ENCODE measurements at regions not wholly inside any gene's neighbourhood (a gene's known extent, or its start where the extent isn't known, plus 50 kb on each side); places are given as distances from the start of the nearest gene placed in this dataset.

DNA sequence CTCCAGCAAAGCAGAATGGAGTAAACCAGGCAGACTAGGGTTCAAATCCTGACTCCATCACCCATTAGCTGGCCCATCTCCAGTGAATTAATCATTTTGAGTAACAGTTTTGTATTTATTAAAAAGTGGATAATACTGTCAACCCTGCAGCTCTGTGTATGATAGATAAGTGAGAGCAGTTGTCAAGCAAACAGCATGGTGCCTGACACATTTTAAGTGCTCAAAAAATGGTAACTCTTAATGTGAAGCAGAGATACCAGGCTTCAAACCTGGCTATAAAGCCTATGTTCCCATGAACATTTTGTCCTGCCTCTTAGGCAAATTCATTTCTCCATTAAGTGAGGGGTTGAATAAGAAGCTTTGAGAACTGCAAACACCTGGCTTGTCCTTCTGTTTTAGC is 409.6 kb downstream of the TBC1D4 start:
- TF ChIP-seq TAF1 (IDR thresholded peaks at IDR 0.05; ENCODE audit: borderline replicate concordance, low read depth, low read length) (no peak), JUND (IDR thresholded peaks at IDR 0.05; ENCODE audit: low read depth, low read length) (no peak), POLR2A (IDR thresholded peaks at IDR 0.05; ENCODE audit: low read depth, low read length) (no peak), STAT1 (conservative IDR thresholded peaks at IDR 0.05) (no peak)
- TF ChIP-seq, protein P1, sequence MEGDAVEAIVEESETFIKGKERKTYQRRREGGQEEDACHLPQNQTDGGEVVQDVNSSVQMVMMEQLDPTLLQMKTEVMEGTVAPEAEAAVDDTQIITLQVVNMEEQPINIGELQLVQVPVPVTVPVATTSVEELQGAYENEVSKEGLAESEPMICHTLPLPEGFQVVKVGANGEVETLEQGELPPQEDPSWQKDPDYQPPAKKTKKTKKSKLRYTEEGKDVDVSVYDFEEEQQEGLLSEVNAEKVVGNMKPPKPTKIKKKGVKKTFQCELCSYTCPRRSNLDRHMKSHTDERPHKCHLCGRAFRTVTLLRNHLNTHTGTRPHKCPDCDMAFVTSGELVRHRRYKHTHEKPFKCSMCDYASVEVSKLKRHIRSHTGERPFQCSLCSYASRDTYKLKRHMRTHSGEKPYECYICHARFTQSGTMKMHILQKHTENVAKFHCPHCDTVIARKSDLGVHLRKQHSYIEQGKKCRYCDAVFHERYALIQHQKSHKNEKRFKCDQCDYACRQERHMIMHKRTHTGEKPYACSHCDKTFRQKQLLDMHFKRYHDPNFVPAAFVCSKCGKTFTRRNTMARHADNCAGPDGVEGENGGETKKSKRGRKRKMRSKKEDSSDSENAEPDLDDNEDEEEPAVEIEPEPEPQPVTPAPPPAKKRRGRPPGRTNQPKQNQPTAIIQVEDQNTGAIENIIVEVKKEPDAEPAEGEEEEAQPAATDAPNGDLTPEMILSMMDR (IDR thresholded peaks at IDR 0.05 in 2 of 3, conservative IDR thresholded peaks at IDR 0.05 in 1 of 3; ENCODE audit: control insufficient read depth in 2 of 3, extremely low read depth in 1 of 3, insufficient read depth in 1 of 3, low read depth in 3 of 3, low read length in 3 of 3), result no peak
- TF ChIP-seq, protein P2, sequence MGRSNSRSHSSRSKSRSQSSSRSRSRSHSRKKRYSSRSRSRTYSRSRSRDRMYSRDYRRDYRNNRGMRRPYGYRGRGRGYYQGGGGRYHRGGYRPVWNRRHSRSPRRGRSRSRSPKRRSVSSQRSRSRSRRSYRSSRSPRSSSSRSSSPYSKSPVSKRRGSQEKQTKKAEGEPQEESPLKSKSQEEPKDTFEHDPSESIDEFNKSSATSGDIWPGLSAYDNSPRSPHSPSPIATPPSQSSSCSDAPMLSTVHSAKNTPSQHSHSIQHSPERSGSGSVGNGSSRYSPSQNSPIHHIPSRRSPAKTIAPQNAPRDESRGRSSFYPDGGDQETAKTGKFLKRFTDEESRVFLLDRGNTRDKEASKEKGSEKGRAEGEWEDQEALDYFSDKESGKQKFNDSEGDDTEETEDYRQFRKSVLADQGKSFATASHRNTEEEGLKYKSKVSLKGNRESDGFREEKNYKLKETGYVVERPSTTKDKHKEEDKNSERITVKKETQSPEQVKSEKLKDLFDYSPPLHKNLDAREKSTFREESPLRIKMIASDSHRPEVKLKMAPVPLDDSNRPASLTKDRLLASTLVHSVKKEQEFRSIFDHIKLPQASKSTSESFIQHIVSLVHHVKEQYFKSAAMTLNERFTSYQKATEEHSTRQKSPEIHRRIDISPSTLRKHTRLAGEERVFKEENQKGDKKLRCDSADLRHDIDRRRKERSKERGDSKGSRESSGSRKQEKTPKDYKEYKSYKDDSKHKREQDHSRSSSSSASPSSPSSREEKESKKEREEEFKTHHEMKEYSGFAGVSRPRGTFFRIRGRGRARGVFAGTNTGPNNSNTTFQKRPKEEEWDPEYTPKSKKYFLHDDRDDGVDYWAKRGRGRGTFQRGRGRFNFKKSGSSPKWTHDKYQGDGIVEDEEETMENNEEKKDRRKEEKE (IDR thresholded peaks at IDR 0.05), result no peak
- TF ChIP-seq, protein P3, sequence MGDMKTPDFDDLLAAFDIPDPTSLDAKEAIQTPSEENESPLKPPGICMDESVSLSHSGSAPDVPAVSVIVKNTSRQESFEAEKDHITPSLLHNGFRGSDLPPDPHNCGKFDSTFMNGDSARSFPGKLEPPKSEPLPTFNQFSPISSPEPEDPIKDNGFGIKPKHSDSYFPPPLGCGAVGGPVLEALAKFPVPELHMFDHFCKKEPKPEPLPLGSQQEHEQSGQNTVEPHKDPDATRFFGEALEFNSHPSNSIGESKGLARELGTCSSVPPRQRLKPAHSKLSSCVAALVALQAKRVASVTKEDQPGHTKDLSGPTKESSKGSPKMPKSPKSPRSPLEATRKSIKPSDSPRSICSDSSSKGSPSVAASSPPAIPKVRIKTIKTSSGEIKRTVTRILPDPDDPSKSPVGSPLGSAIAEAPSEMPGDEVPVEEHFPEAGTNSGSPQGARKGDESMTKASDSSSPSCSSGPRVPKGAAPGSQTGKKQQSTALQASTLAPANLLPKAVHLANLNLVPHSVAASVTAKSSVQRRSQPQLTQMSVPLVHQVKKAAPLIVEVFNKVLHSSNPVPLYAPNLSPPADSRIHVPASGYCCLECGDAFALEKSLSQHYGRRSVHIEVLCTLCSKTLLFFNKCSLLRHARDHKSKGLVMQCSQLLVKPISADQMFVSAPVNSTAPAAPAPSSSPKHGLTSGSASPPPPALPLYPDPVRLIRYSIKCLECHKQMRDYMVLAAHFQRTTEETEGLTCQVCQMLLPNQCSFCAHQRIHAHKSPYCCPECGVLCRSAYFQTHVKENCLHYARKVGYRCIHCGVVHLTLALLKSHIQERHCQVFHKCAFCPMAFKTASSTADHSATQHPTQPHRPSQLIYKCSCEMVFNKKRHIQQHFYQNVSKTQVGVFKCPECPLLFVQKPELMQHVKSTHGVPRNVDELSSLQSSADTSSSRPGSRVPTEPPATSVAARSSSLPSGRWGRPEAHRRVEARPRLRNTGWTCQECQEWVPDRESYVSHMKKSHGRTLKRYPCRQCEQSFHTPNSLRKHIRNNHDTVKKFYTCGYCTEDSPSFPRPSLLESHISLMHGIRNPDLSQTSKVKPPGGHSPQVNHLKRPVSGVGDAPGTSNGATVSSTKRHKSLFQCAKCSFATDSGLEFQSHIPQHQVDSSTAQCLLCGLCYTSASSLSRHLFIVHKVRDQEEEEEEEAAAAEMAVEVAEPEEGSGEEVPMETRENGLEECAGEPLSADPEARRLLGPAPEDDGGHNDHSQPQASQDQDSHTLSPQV (IDR thresholded peaks at IDR 0.05), result no peak
